A549 (cell line): ENCODE measurements at regions not wholly inside any gene's neighbourhood (a gene's known extent, or its start where the extent isn't known, plus 50 kb on each side); places are given as distances from the start of the nearest gene placed in this dataset.

ENCODE experiments used
- ATAC-seq, 2 experiments: fragments of 200-7000 bp in 1 of 2; fragments of >200 bp in 1 of 2; cut with Nextera tagmentation in 1 of 2; cut with Tn5 transposase in 1 of 2; 3 replicates each; pipeline versions ENCODE4 v1.8.0 to v1.9.1; 2018 to 2020; ENCODE audit warnings: mild to moderate bottlenecking in 1 of 2, moderate library complexity in 1 of 2
- CTCF ChIA-PET: fragments of 300-600 bp; sonication (Branson Sonifier 250); formaldehyde crosslinking; extraction: SDS; loops from one replicate; lab custom pipeline; 2021; ENCODE audit warnings: antibody characterized with exemption, inconsistent platforms; lab: Yijun Ruan, JAX
- POLR2A ChIA-PET: fragments of 350-600 bp; formaldehyde crosslinking; extraction: SDS; loops from one replicate; lab custom pipeline; 2021; ENCODE audit warnings: antibody characterized with exemption, inconsistent platforms; lab: Yijun Ruan, JAX
- DNase-seq, 2 experiments: peaks; one replicate each; pipeline versions ENCODE4 v3.0.0 to v3.0.0-alpha.2; 2011 to 2016; ENCODE audit warnings: low read depth in 1 of 2, low spot score in 1 of 2
- FAIRE-seq: peaks from 2 replicates; lab custom pipeline; 2011; peaks lifted over from hg19 to GRCh38; lab: Jason Lieb, UNC
- H3K27ac ChIP-seq, 2 experiments: fragments of >200 bp; sonication (Bioruptor Twin); formaldehyde crosslinking; 3 replicates each; pipeline ENCODE4 v1.5.1; 2016 to 2017
- H3K4me1 ChIP-seq: fragments of >200 bp; sonication (Bioruptor Twin); formaldehyde crosslinking; 3 replicates; pipeline ENCODE4 v1.6.1; 2016
- H3K4me2 ChIP-seq: fragments of >200 bp; sonication (Bioruptor Twin); formaldehyde crosslinking; 3 replicates; pipeline ENCODE4 v1.6.1; 2016
- H3K4me3 ChIP-seq: fragments of >200 bp; sonication (Bioruptor Twin); formaldehyde crosslinking; 3 replicates; pipeline ENCODE4 v1.5.1; 2016
- H3K9me3 ChIP-seq: fragments of >200 bp; sonication (Bioruptor Twin); formaldehyde crosslinking; 3 replicates; pipeline ENCODE4 v1.6.1; 2016
- ATOH8 ChIP-seq: fragments of 250-450 bp; sonication (Bioruptor Pico); IDR thresholded peaks from 2 replicates; pipeline ENCODE4 v1.5.0; 2020; ENCODE audit warnings: low read depth, mild to moderate bottlenecking, moderate library complexity
- CHD2 ChIP-seq: fragments of 150-350 bp; IDR thresholded peaks from 2 replicates; pipeline ENCODE4 v1.6.1; 2014; ENCODE audit warnings: low read length; ENCODE audit not compliant: partially characterized antibody
- E2F6 ChIP-seq: IDR thresholded peaks from 2 replicates; pipeline ENCODE4 v1.6.1; 2012; ENCODE audit warnings: low read depth, borderline replicate concordance
- EHF ChIP-seq: fragments of 250-450 bp; sonication (Bioruptor Pico); IDR thresholded peaks from 2 replicates; pipeline ENCODE4 v1.5.0; 2020; ENCODE audit warnings: mild to moderate bottlenecking
- EHMT2 ChIP-seq: fragments of 200-600 bp; sonication (generic); IDR thresholded peaks from 2 replicates; pipeline ENCODE4 v1.6.1; 2016; ENCODE audit warnings: antibody characterized with exemption, low read depth, mild to moderate bottlenecking, moderate library complexity
- ESRRA ChIP-seq: fragments of 150-350 bp; IDR thresholded peaks from 2 replicates; pipeline ENCODE4 v1.6.1; 2014; ENCODE audit warnings: mild to moderate bottlenecking, low read length, borderline replicate concordance
- FOSL2 ChIP-seq, 2 experiments: fragments of 450-650 bp in 1 of 2; fragments of >200 bp in 1 of 2; sonication (Bioruptor Twin) in 1 of 2; formaldehyde crosslinking; IDR thresholded peaks; 2 replicates each; pipeline versions ENCODE4 v1.5.0 to v1.6.1; 2016 to 2020; ENCODE audit warnings: mild to moderate bottlenecking in 1 of 2, moderate library complexity in 1 of 2
- HMGXB4 ChIP-seq: fragments of 250-450 bp; sonication (Bioruptor Pico); IDR thresholded peaks from 2 replicates; pipeline ENCODE4 v1.5.0; 2021; ENCODE audit warnings: mild to moderate bottlenecking, moderate library complexity, borderline replicate concordance
- HOXB5 ChIP-seq: fragments of 250-450 bp; sonication (Bioruptor Pico); IDR thresholded peaks from 2 replicates; pipeline ENCODE4 v1.5.0; 2020; ENCODE audit warnings: mild to moderate bottlenecking, moderate library complexity
- JUN ChIP-seq, 2 experiments: fragments of >200 bp; sonication (Bioruptor Twin); formaldehyde crosslinking; IDR thresholded peaks; 2 replicates in 1 of 2; 3 replicates in 1 of 2; pipeline ENCODE4 v1.6.1; 2016 to 2017
- JUNB ChIP-seq: fragments of >200 bp; sonication (Bioruptor Twin); formaldehyde crosslinking; IDR thresholded peaks from 2 replicates; pipeline ENCODE4 v1.6.1; 2016
- MAZ ChIP-seq: fragments of 150-350 bp; IDR thresholded peaks from 2 replicates; pipeline ENCODE4 v1.6.1; 2014; ENCODE audit warnings: antibody characterized with exemption, low read depth, low read length, borderline replicate concordance
- NFE2L2 ChIP-seq: fragments of 150-350 bp; conservative IDR thresholded peaks from 2 replicates; pipeline ENCODE4 v1.6.1; 2014; ENCODE audit warnings: low read length
- NPAS2 ChIP-seq: fragments of 250-450 bp; sonication (Bioruptor Pico); IDR thresholded peaks from 2 replicates; pipeline ENCODE4 v1.8.0; 2022; ENCODE audit warnings: mild to moderate bottlenecking, moderate library complexity, borderline replicate concordance
- PHF8 ChIP-seq: fragments of 200-600 bp; sonication (generic); IDR thresholded peaks from 2 replicates; pipeline ENCODE4 v1.6.1; 2016; ENCODE audit warnings: low read depth, mild to moderate bottlenecking, antibody characterized with exemption, moderate library complexity, borderline replicate concordance
- SREBF2 ChIP-seq: fragments of 450-650 bp; IDR thresholded peaks from 2 replicates; pipeline ENCODE4 v1.6.1; 2014; ENCODE audit warnings: mild to moderate bottlenecking, moderate library complexity
- TP53 ChIP-seq: fragments of 250-450 bp; sonication (Bioruptor Pico); IDR thresholded peaks from 2 replicates; pipeline ENCODE4 v1.5.0; 2021; ENCODE audit warnings: mild to moderate bottlenecking, moderate library complexity
- ZC3H11A ChIP-seq: fragments of 450-650 bp; IDR thresholded peaks from 2 replicates; pipeline ENCODE4 v1.6.1; 2014; ENCODE audit warnings: antibody characterized with exemption, mild to moderate bottlenecking
- ZFP36 ChIP-seq: fragments of 450-650 bp; IDR thresholded peaks from 2 replicates; pipeline ENCODE4 v1.6.1; 2014; ENCODE audit warnings: borderline replicate concordance; ENCODE audit not compliant: partially characterized antibody
- ZSCAN20 ChIP-seq: fragments of 250-450 bp; sonication (Bioruptor Pico); IDR thresholded peaks from 2 replicates; pipeline ENCODE4 v1.8.0; 2022; ENCODE audit warnings: mild to moderate bottlenecking, moderate library complexity
- WGBS: methylation state at CpG from one replicate; pipeline ENCODE4 v1.1.6; 2017; ENCODE audit errors: missing lambda C conversion rate; 5-methylcytosine and 5-hydroxymethylcytosine counted together
- TF ChIP-seq, protein P1 (sequence below): IDR thresholded peaks from 2 replicates; pipeline ENCODE4 v1.6.1; 2012
- TF ChIP-seq, protein P2 (sequence below): fragments of >200 bp; sonication (Bioruptor Twin); formaldehyde crosslinking; IDR thresholded peaks from 3 replicates; pipeline ENCODE4 v1.5.1; 2016
- TF ChIP-seq, protein P3 (sequence below): fragments of >200 bp; sonication (Bioruptor Twin); formaldehyde crosslinking; IDR thresholded peaks from 2 replicates; pipeline ENCODE4 v1.6.1; 2016

- TF ChIP-seq CHD2 (no peak), JUNB (no peak), EHF (CRISPR knock-in tag) (no peak), NFE2L2 (no peak), NPAS2 (CRISPR knock-in tag) (no peak), FOSL2 (IDR thresholded peaks at IDR 0.05) (no peak), FOSL2 (CRISPR knock-in tag; IDR thresholded peaks at IDR 0.05) (no peak), MAZ (no peak), ZC3H11A (no peak), HMGXB4 (CRISPR knock-in tag) (no peak)
- H3K27ac ChIP-seq: no peak overlapping the region
- ChIA-PET CTCF (interaction anchor here (0.7 kb wide), 1 partner anchor 225 kb away, joined by 3 read pairs; no protein-coding TSS in a partner anchor), POLR2A (no interaction called here)
- H3K4me2 ChIP-seq: no peak overlapping the region
- H3K4me1 ChIP-seq: no peaks in the 10 kb centered on the region
- no peak for ATAC-seq
- WGBS: 5% methylated on average over 1 of the region's 1 CpG
- peaks cover 2% of the 10 kb centered on the region; the same call in 1 of the 3 replicates for H3K9me3 ChIP-seq
- H3K4me3 ChIP-seq: no peak overlapping the region
- no peak for DNase-seq
- no peak for FAIRE-seq
These were observed 62.3 kb upstream of the TNFAIP8L3 start for GRCh38 chr15:51156957-51157356.

- Histone ChIP-seq H3K9me3 (peaks cover 2% of the 10 kb centered on the region; the same call in 1 of the 3 replicates), H3K4me1 (no peaks in the 10 kb centered on the region)
- FAIRE-seq (no peak), ATAC-seq (no peak)
- ChIA-PET CTCF (interaction anchor here (1.0 to 1.7 kb wide), 3 partner anchors 23 to 225 kb away, joined by 3 to 6 read pairs (median 3); no protein-coding TSS in a partner anchor), POLR2A (no interaction called here)
- WGBS: 84% methylated on average over 7 of the region's 7 CpGs
- no peak for TF ChIP-seq E2F6
- TF ChIP-seq ESRRA: no peak
- no peak for TF ChIP-seq PHF8
- TF ChIP-seq, protein P1, sequence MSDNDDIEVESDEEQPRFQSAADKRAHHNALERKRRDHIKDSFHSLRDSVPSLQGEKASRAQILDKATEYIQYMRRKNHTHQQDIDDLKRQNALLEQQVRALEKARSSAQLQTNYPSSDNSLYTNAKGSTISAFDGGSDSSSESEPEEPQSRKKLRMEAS: no peak
- TF ChIP-seq SREBF2: no peak
- no peak for TF ChIP-seq TP53 (CRISPR knock-in tag)
- TF ChIP-seq, protein P2, sequence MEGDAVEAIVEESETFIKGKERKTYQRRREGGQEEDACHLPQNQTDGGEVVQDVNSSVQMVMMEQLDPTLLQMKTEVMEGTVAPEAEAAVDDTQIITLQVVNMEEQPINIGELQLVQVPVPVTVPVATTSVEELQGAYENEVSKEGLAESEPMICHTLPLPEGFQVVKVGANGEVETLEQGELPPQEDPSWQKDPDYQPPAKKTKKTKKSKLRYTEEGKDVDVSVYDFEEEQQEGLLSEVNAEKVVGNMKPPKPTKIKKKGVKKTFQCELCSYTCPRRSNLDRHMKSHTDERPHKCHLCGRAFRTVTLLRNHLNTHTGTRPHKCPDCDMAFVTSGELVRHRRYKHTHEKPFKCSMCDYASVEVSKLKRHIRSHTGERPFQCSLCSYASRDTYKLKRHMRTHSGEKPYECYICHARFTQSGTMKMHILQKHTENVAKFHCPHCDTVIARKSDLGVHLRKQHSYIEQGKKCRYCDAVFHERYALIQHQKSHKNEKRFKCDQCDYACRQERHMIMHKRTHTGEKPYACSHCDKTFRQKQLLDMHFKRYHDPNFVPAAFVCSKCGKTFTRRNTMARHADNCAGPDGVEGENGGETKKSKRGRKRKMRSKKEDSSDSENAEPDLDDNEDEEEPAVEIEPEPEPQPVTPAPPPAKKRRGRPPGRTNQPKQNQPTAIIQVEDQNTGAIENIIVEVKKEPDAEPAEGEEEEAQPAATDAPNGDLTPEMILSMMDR: no peak
- no peak for TF ChIP-seq ZFP36
- TF ChIP-seq, protein P3, sequence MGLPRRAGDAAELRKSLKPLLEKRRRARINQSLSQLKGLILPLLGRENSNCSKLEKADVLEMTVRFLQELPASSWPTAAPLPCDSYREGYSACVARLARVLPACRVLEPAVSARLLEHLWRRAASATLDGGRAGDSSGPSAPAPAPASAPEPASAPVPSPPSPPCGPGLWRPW: no peak
- no peak for TF ChIP-seq ZSCAN20 (CRISPR knock-in tag)
- TF ChIP-seq EHMT2: no peak
- no peak for TF ChIP-seq JUN (IDR thresholded peaks at IDR 0.05)
- no peak for TF ChIP-seq FOSL2 (IDR thresholded peaks at IDR 0.05)
- TF ChIP-seq FOSL2 (CRISPR knock-in tag; IDR thresholded peaks at IDR 0.05): no peak
- TF ChIP-seq HOXB5 (CRISPR knock-in tag): no peak
- TF ChIP-seq ATOH8 (CRISPR knock-in tag): no peak
- TF ChIP-seq, all 56 proteins: peak for 0
- Histone ChIP-seq H3K4me2 (no peak overlapping the region), H3K4me3 (no peak overlapping the region), H3K27ac (no peak overlapping the region)
- no peak for DNase-seq
These were observed 61.2 kb upstream of the TNFAIP8L3 start for GRCh38 chr15:51155891-51156290.
